A549 (cell line): ENCODE measurements at regions not wholly inside any gene's neighbourhood (a gene's known extent, or its start where the extent isn't known, plus 50 kb on each side); places are given as distances from the start of the nearest gene placed in this dataset.

ENCODE experiments used
- CBX8 ChIP-seq: fragments of 200-600 bp; sonication (generic); IDR thresholded peaks from 2 replicates; pipeline ENCODE4 v1.6.1; 2016
- CEBPB ChIP-seq, 2 experiments: fragments of >200 bp in 1 of 2; sonication (Bioruptor Twin) in 1 of 2; formaldehyde crosslinking in 1 of 2; IDR thresholded peaks; 2 replicates each; pipeline ENCODE4 v1.6.1; 2012 to 2016
- CTCF ChIP-seq: fragments of >200 bp; sonication (Bioruptor Twin); formaldehyde crosslinking; IDR thresholded peaks from 3 replicates; pipeline ENCODE4 v1.5.1; 2016
- EHMT2 ChIP-seq: fragments of 200-600 bp; sonication (generic); IDR thresholded peaks from 2 replicates; pipeline ENCODE4 v1.6.1; 2016; ENCODE audit warnings: antibody characterized with exemption, low read depth, mild to moderate bottlenecking, moderate library complexity
- EP300 ChIP-seq, 2 experiments: fragments of >200 bp; sonication (Bioruptor Twin); formaldehyde crosslinking; IDR thresholded peaks; 2 replicates in 1 of 2; 3 replicates in 1 of 2; pipeline ENCODE4 v1.6.1; 2016 to 2017
- HEYL ChIP-seq: fragments of 250-450 bp; sonication (Bioruptor Pico); IDR thresholded peaks from 2 replicates; pipeline ENCODE4 v1.8.0; 2021; ENCODE audit warnings: mild to moderate bottlenecking, moderate library complexity
- JUN ChIP-seq, 2 experiments: fragments of >200 bp; sonication (Bioruptor Twin); formaldehyde crosslinking; IDR thresholded peaks; 2 replicates in 1 of 2; 3 replicates in 1 of 2; pipeline ENCODE4 v1.6.1; 2016 to 2017
- TF ChIP-seq, protein P1 (sequence below): fragments of 450-650 bp; IDR thresholded peaks from 2 replicates; pipeline ENCODE4 v1.6.1; 2014; ENCODE audit warnings: antibody characterized with exemption
- TF ChIP-seq, protein P2 (sequence below): IDR thresholded peaks from 2 replicates; pipeline ENCODE4 v1.6.1; 2012

DNA sequence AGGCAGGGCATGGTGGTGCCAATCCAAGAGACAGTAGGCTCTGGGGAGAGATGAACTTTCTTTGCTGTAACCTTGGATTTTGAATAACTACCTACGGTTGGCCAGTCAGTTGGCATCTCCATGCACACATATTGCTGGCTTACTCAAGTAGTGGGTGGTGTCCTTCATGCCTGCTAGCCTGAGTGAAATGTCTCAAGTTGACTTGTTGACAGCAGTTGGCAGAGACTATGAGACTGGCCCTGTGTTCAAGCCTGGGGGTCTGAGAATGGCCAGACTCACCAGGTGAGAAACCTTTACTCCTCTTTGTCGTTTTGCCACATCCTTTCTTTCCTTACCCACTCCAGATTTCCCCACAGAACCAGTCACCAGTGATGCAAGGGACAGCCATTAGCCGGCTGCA is 173.3 kb downstream of the MID1IP1 start:
- TF ChIP-seq CBX8 (no peak), CTCF (no peak), HEYL (CRISPR knock-in tag) (no peak), JUN (IDR thresholded peaks at IDR 0.05) (no peak), EP300 (IDR thresholded peaks at IDR 0.05) (no peak), EHMT2 (no peak), CEBPB (IDR thresholded peaks at IDR 0.05) (no peak)
- TF ChIP-seq, protein P1, sequence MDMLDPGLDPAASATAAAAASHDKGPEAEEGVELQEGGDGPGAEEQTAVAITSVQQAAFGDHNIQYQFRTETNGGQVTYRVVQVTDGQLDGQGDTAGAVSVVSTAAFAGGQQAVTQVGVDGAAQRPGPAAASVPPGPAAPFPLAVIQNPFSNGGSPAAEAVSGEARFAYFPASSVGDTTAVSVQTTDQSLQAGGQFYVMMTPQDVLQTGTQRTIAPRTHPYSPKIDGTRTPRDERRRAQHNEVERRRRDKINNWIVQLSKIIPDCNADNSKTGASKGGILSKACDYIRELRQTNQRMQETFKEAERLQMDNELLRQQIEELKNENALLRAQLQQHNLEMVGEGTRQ = no peak
- TF ChIP-seq, protein P2, sequence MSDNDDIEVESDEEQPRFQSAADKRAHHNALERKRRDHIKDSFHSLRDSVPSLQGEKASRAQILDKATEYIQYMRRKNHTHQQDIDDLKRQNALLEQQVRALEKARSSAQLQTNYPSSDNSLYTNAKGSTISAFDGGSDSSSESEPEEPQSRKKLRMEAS = no peak
